ENCODE measurements at regions not wholly inside any gene's neighbourhood (a gene's known extent, or its start where the extent isn't known, plus 50 kb on each side); places are given as distances from the start of the nearest gene placed in this dataset.

DNA sequence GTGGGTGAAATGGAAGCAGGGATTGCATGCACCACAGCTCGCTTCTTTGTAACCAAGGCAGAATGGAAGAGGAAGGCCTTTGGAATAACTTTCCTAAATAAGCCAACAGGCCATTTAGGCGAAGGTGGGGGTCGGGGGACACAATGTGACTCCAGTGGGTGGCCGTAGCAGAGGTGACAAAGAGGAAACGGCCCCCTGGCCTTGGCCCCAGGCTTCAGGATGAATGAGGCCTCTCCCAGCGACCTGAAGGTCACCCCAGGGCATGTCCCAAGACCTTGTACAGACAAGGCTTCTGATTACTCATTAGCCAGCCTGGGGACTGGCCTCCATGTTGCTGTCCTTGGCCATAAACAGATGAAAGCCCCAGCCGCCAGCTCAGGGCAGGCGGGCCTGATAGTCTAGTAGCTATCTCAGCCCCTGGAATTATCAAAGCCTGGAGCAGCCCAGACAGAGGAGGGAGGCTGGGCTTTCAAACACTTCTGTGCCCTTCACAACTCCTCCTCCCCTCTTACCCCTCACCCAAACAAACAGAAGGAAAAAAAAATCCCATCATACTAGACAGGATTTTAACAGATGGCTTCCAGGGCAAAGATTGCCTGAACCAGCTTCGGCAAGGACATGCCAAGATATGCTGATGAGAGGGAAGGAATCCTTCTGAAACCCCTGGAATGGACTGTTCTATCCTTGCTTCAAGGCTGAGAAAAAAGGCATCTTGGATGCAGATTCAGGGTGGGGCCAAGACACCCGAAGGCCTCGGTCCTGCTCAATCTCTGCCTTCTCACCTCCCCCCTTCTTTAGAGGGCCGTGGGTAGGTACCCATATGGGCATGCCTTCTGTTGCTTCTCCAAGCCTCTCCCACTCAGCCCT, 142.3 kb upstream of the PARP11 start:
- no peak for DNase-seq (ENCODE audit: low read depth)

DNA sequence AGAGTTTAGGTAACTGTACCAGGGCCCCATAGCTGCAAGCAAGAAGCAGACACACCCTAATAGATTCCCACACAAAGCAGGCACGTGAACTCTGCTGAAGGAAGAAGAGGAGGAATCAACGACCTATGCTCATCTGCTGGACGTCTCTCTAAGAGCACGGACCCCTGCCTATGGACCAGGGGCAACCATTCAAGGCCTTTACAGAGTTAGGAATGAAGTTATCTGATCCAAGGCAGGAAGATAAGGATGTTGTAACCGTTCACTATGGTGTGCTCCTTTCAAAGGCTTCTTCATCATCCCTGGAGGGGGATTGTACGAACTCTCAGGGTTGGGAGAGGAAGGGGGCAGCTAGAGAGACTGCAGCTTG, 141.6 kb upstream of the PARP11 start:
- no peak for DNase-seq (ENCODE audit: low read depth)

DNA sequence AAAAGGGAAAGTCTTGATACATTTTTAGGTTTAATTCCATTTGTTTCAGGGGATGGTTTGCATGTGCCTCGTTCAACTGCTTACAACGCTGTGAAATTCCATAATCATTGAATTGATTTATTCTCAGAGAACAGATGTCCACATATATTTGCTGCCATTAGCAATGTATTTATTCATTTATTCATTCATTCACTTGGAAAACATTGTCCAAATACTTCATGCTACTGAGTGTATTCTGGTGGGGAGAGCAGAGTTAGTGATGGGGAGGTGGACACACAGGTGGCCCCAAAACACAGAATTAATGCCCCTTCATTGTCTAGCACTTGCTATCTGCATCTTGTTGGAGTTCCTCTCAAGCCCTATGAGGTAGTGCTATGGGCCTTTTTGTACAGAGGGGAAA, 141.2 kb upstream of the PARP11 start:
- no peak for DNase-seq (ENCODE audit: low read depth)

DNA sequence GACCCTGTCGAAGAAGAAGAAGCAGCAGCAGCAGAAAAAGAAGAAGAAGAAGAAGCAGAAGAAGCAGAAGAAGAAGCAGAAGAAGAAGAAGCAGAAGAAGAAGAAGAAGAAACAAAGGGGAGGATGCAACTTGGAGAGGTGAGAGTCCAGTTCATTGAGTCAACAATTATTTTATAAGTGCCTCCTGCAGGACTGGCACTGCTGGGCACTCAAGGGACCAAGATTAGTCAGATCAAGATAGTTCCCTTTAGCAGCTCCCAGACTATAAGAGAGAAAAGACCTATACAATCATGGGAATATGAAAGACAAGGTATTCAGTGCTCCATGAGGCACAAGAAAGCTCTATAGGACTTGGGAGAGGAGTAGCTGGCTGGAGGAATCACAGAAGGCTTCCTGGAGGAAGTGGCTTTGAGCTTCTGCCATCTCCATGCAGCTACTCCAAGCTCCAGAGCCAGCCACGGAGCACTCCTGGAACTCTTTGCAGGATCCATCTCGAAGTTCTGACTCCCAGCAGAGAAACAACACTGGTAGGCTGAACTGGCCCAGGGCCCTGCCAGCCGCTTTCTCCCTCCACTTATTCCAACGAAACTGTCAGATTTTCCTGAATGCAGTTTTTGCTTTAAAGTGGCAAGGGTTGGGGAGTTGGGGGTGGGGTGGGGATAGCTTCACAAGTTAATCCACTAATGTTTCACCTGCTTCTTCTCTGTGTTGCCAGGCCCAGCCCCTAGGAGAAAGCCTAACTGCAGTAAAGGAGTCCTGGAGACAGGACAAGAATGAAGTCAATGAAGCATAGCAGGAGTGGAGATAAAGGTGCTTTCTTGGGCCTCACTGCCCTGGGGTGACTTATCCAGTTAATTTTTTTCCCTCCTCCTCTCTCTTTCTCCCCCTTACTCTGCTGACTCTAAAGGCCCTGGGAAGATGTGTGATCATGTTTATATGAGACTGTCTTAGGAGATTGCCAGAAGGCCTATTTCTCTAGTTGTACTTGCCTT, 140.1 kb upstream of the PARP11 start:
- DNase-seq (ENCODE audit: low read depth) = no peak

DNA sequence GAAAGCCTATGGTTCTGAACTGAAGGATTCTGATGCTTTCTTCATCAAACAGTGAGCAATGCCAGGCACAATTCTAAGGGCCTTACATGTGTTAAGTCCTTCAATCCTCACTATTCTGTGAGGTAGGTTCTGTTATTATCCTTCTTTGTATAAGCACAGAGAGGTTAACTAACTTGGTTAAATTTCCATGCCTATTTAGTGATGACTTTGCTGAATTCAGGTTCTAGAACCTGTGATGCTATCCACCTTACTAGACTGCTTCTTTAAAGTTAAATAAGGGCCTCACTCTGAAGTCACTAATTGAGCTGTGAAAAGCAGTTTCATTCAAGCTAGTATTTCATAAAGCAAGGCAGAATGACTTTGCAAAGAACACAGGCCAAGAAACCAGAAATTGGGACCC, 138.9 kb upstream of the PARP11 start:
- no peak for DNase-seq (ENCODE audit: low read depth)

DNA sequence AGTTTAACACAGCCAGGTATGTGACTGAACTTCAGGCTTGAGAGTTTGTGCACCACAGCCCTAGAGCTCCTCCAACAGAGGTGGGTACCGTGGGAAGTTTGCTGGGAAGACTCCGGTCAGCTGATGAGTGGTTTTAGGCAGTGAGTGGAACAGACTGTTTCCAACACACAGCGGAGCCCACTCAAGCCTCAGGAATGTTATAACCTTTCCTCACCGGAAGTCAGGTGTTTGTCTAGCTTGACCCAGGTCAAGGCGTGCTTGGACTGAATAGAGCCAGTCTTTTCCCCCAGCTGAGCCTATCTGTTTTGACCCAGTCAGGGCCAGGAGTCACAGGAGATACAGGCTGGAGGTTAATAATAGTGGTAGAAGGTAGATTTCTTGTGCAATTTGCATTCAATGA, 138.4 kb upstream of the PARP11 start:
- DNase-seq (ENCODE audit: low read depth) = no peak

DNA sequence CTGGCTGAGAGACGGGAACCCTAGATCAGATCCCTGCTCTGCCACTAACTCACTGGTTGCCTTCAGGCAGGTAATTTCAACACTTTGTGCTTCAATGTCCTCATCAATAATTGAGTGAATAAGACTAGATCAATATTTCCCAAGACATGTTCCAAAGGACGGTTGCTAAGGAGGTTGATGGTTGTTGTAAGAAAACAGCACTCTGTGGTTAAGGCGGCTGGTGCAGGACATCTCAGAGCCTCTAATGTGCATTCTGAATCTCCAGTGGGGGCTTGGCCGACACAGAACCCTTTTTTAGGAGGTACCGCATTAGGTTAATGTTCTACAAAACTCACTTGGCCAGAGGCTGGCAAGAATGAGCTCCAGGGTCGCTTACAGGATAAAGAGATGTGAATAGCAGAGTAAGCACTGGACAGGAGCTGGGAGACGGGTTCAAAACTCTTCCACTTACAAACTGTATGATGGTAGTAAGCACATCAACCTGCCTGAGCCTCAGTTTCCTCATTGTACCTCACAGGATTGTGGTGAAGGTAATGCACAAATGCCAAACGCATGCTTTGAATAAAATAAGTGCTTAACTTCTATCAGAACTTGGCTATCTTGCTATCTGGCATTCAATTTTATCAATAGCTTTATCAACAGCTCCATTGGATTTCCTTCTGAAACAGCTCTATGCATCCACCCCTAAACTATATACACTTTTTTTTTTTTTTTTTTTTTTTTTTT, 136.9 kb upstream of the PARP11 start:
- no peak for DNase-seq (ENCODE audit: low read depth)

DNA sequence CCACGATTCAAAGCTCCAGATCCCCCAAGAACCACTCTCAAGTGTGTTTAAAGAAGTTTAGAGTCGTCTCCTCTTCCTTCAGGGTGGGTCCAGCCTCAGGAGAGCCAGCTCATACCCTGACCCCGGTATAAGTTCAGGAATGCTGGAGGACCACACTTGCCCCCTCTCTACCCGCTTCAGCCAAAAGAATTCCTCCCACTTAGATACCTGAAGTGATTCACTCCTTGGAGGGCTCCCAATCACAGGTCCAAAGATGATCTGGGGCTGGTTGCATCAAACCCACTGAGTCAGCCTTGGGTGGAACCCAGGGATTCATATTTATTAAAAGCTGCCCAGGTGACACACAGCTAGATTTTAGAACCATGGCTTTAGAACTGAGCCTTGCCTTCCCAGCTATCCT, 133.5 kb upstream of the PARP11 start:
- DNase-seq (ENCODE audit: low read depth) = no peak

DNA sequence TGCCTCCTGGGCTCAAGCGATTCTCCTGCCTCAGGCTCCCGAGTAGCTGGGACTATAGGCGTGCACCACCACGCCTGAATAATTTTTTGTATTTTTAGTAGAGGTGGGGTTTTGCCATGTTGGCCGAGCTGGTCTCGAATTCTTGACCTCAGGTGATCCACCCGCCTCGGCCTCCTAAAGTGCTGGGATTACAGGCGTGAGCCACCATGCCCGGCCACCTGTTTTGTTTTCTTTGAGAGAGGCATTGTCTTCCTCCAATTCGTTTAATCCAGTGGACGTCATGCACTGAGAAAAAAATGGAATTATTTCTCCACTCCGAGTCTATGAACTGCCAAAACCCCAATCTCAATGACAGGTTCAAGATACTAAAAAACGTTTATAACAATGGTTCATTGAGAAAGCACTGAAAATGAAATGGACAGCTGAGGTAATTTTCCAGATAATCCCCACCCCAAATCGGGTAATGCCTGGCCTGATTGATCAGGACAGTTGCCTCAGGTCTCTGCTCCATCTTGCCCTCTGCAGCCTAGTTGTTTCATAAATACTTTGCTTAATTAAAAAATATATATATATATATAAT, 132.7 kb upstream of the PARP11 start:
- DNase-seq (ENCODE audit: low read depth) = no peak

DNA sequence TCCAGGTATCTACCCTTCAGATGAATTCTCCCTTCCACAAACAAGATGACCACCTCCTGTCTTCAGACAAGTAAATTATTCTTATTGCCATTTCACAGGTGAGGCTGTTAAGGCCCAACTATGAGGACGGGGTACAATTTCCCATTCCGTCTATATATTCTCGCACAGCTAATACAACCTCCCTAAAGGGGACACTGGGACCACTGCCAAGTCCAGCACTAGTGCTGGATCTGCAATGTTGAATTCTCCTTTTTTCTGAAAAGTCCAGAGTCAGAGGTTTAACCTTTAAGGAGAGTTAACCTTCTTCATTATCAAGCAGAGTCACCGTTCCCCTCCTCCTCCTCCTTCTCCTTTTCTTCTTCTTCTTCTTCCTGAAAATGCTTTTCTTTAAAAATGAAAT, 130.4 kb upstream of the PARP11 start:
- DNase-seq (ENCODE audit: low read depth) = no peak

DNA sequence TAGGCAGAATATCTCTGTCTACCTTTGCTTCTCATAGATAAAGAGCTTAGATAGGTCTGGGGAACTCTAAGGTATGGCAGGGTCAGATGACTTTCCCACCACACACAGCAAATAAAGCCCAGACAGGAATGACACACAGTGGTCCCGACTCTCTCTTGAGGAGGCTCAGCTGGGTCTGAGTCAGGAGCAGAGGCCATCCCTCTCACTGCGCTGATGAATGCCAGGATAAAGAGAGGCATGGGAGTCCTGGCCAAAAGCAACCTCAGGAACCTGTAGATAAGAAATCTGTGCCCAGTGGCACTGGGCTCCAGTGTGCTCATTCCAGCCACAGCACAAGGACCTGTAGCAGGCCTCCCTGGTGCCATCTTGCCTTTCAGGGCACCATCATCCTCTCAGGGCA, 129.4 kb upstream of the PARP11 start:
- no peak for DNase-seq (ENCODE audit: low read depth)

DNA sequence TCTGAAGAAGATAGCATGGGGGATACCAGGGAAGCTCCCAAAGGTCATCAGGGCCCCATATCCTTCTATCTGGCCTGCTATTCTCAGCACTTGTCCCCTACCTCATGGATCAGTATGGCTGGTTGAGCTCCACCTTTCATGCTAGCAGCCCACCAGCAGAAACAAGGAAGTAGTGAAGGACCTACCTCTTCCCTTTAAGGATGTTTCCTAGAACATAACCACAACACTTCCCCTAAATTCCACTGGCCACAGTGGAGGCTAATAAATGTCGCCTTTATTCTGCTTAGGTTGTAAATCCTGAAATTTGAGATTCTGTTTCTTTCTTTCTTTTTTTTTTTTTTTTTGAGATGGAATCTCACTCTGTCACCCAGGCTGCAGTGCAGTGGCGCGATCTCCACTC, 128.6 kb upstream of the PARP11 start:
- DNase-seq (ENCODE audit: low read depth) = no peak

DNA sequence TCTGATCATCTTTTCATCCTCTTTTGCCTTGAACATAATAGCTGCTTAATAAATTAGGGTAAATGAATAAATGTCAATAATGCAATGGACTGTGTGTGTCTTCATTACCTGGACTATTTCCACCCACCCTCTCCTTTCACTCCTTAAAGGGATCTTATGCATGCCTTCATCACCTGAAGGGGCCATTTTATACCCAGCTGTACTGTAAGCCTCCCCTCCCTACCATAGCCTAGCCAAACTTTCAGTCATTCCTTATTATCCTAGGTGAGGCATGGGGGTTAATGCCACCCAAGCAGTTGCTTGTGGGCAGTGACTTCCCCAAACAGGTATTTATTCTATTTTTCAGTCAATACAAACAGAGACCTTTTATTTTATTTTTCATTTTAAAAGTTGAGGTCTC, 127.8 kb upstream of the PARP11 start:
- no peak for DNase-seq (ENCODE audit: low read depth)

DNA sequence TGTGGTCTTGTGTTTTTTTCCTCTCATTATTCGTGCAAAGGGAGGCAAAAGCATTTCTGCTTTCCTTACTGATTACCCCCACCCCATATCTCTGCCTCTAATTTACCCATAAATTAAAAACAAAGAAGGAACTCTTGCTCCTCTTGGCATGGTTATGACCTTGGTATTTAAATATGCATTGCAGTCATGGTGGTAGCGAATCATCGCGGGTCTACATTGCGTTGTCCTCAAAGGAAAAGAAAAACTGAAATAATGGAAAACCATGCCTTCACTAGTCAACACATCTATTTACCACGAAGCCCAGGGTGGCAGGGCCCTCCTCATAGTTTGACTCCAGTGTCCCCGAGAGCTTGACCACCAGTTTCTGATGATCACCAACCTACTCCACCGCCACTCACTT, 126.7 kb upstream of the PARP11 start:
- no peak for DNase-seq (ENCODE audit: low read depth)

DNA sequence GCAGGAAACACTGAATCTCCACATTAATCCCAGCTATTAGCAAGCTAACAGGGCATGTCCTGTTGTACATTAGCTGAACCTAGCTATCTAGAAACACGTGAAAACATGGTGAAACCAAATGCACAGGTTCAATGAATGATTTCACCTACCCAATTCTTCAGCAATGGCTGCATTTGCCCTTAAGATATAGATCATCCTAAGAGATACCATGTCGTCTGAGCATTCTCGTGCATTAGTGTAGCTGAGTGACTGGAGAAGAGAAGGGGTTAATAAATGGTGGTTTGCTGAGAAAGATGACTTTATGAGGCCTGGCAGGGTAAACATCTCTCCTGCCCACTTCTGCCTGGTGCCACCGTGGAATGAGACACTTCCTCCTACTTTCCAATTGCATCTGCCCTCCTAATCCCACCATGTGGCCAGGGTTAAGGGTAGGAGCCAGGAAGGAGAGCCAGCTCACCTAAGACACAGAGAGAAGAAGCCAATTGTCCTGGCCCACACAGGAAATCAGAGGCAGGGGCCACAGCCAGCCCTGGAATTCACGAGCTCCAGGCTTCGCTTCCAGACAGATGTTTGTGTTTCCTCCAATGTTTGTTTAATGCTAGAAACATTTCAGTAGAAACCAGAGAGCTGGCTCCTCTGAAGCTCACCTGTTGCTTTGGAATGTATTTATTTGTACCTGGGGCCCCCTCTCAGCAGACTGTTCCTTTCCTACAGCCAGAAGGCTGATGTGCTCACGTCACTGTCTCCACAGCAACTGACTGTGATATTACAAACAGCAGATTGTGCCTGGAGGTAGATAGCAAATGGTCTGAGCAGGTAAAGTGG, 126.0 kb upstream of the PARP11 start:
- DNase-seq (ENCODE audit: low read depth) = no peak

DNA sequence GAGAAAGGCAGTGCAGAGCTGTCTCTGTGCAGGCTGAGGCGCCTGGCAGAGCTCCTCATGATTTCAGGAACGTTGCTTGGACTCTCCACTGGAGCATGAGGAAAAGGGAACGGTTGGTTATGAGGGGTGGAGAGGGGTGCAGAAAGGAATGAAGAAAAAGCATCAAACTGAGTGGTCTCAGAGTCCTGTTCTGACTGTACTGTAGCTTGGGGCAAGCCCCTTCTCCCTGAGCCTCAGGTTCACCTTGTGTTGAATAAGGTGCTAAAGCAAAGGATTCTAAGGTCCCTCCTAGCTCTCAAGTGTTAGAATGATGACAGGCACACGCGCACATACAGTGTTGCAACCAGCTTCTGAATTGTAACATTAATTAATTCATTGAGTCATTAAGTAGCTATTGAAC, 125.2 kb upstream of the PARP11 start:
- no peak for DNase-seq (ENCODE audit: low read depth)

DNA sequence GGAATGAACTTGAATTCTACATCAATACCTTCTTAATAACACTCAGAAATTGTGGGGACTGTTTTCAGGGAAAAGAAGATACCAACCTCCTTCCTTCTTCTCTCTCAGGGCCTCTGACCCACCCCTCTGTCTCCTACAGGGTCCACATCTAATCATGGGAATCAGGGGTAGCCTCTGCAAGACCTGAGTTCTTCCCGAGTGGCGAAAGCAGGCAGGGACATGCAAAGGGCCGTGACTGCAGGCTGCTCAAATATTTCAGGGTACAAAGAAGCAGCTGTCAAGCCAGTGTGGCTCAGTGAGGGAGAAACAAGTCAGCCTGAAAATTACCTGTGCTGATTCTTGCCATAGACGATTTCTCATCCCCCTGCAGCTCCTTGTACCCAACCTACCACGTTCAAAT, 123.1 kb upstream of the PARP11 start:
- DNase-seq (ENCODE audit: low read depth) = no peak

DNA sequence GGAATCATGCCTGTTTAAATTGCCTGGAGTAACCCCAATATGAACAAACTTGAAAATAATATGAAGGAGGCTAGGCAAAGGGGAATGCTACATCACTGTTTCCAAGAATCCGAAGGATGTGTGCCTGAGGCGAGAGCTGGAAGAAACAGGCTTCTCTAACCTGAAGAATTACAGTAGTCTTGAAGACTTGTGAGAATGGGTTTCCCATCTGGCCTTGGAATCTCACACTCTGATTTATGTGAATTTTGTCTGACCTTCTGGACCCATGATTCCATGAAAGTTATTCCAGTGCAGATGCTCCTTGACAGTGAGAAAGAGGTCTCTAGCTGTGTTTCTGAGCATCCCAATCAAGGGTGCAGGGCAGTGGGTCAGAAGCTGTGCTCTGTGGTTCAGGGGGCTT, 122.1 kb upstream of the PARP11 start:
- no peak for DNase-seq (ENCODE audit: low read depth)

DNA sequence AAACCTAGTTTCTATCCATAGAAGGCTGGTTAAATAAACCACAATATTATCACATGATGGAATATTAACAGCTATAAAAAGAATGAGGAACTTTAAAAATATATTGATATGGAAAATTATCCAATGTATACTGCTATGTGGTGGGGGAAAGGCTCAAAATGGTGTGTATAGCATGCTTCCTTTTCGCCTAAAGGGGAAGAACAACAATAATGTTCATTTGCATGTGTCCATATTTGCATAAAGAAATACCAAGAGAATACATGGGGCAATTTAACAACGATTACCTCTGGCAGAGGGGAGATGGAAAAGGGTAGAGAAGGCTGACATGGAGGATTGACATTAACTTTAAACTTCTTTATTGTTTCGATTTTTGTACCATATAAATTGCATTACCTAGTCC, 121.3 kb upstream of the PARP11 start:
- no peak for DNase-seq (ENCODE audit: low read depth)

DNA sequence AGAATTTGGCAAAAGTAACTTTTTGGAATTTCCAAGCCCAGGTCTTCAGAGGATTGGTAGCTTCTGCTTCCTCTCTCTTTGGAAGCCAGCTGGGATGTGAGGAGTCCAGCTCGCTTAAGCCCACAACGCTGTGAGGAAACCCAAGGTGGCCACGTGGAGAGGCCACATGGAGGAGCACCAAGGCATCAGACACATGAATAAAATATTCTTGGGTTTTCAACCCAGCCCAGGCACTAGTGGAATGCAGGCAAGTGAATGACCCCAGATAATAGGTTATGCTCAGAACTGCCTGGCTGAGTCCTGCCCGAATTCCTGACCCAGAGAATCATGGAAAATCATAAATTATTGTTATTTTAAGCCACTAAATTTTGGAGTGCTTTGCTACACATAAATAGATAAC, 119.7 kb upstream of the PARP11 start:
- no peak for DNase-seq (ENCODE audit: low read depth)

Data from stimulated activated CD8-positive, alpha-beta memory T cell treated with anti-CD3 and anti-CD28 coated beads, Interleukin-15, amount 100 ng/mL, for 24 hours (primary cell).